Type B pancreatic cell (in vitro differentiated cells): ENCODE measurements at regions not wholly inside any gene's neighbourhood (a gene's known extent, or its start where the extent isn't known, plus 50 kb on each side); places are given as distances from the start of the nearest gene placed in this dataset.

Experiments used
- DNase-seq: peaks from one replicate; pipeline ENCODE4 v3.0.0; 2021; ENCODE audit warnings: mixed read lengths; ENCODE audit not compliant: unreplicated experiment; ENCODE audit errors: extremely low spot score
- H3K27ac Mint-ChIP-seq: 2 replicates; pipeline ENCODE4 v1.8.0; 2021; ENCODE audit warnings: mild to moderate bottlenecking, mixed read lengths
- H3K27me3 Mint-ChIP-seq: 2 replicates; pipeline ENCODE4 v1.8.0; 2021; ENCODE audit warnings: mixed read lengths
- H3K36me3 Mint-ChIP-seq: 2 replicates; pipeline ENCODE4 v1.8.0; 2021; ENCODE audit warnings: mixed read lengths
- H3K4me1 Mint-ChIP-seq: one replicate; pipeline ENCODE4 v1.8.0; 2021; ENCODE audit warnings: mixed read lengths; ENCODE audit not compliant: unreplicated experiment
- H3K4me3 Mint-ChIP-seq: 2 replicates; pipeline ENCODE4 v1.8.0; 2021; ENCODE audit warnings: mild to moderate bottlenecking, mixed read lengths
- H3K9me3 Mint-ChIP-seq: 2 replicates; pipeline ENCODE4 v1.8.0; 2021; ENCODE audit warnings: mixed read lengths
- TF ChIP-seq, protein P1 (sequence below): fragments of 200-600 bp; sonication (generic); conservative IDR thresholded peaks from 2 replicates; pipeline ENCODE4 v1.5.0; 2021; ENCODE audit warnings: antibody characterized with exemption, mild to moderate bottlenecking

DNA sequence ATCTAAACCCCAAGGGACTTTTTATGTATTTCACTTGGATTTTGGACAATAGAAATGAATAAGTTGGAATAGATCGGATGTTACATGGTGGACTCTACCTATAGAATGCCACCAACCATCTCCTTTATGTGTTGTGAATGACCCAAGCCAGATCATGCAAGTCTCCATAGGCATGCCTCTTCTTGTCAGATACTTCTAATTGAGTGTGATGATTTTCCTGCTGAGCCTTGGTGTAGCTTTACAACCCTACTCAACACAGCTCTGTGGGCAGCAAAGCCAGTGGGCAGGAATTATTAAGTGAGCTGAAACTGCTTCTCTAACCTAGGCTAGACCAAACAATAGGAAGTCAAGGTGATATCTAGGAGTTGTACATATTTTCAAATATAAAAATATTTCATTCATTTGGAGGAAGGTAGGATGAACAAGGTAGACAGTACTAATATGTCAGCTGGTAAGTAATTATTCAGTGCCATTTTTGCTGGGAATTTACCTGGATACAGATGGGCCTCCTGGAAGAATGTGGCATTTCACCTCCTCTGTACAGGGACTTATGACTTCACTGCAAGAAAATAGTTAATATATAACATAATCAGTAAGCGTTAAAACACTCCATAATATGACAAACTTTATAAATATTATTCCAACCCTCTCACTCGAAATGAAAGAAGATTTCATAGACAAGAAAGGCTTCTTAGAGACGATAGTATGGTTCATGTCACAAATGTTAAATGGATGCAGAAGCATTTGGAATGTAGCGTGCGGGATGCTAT is 298.0 kb upstream of the FAT1 start:
- Mint-ChIP-seq H3K9me3 (peaks cover 8% of the 10 kb centered on the region), H3K27me3 (peaks cover 4% of the 10 kb centered on the region), H3K36me3 (no peaks in the 10 kb centered on the region), H3K4me1 (peaks cover 17% of the 10 kb centered on the region), H3K27ac (no peak overlapping the region), H3K4me3 (no peak overlapping the region)
- TF ChIP-seq, protein P1, sequence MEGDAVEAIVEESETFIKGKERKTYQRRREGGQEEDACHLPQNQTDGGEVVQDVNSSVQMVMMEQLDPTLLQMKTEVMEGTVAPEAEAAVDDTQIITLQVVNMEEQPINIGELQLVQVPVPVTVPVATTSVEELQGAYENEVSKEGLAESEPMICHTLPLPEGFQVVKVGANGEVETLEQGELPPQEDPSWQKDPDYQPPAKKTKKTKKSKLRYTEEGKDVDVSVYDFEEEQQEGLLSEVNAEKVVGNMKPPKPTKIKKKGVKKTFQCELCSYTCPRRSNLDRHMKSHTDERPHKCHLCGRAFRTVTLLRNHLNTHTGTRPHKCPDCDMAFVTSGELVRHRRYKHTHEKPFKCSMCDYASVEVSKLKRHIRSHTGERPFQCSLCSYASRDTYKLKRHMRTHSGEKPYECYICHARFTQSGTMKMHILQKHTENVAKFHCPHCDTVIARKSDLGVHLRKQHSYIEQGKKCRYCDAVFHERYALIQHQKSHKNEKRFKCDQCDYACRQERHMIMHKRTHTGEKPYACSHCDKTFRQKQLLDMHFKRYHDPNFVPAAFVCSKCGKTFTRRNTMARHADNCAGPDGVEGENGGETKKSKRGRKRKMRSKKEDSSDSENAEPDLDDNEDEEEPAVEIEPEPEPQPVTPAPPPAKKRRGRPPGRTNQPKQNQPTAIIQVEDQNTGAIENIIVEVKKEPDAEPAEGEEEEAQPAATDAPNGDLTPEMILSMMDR: no peak
- DNase-seq: no peak

GRCh38 chr4:187027272-187027671 is 303.6 kb upstream of the FAT1 start:
- Mint-ChIP-seq H3K27me3 (peaks cover 4% of the 10 kb centered on the region), H3K4me1 (peaks cover 6% of the 10 kb centered on the region), H3K36me3 (no peaks in the 10 kb centered on the region), H3K27ac (no peak overlapping the region), H3K9me3 (peaks cover 14% of the 10 kb centered on the region), H3K4me3 (peak overlapping the region; percentile 24)
- TF ChIP-seq, protein P1: no peak
- no peak for DNase-seq

- Mint-ChIP-seq H3K27ac (no peak overlapping the region), H3K4me1 (no peaks in the 10 kb centered on the region), H3K36me3 (no peaks in the 10 kb centered on the region), H3K9me3 (no peaks in the 10 kb centered on the region), H3K4me3 (no peak overlapping the region), H3K27me3 (no peaks in the 10 kb centered on the region)
- DNase-seq: no peak
- TF ChIP-seq, protein P1: no peak
Observed at GRCh38 chr4:187042251-187042650, 318.6 kb upstream of the FAT1 start.

DNA sequence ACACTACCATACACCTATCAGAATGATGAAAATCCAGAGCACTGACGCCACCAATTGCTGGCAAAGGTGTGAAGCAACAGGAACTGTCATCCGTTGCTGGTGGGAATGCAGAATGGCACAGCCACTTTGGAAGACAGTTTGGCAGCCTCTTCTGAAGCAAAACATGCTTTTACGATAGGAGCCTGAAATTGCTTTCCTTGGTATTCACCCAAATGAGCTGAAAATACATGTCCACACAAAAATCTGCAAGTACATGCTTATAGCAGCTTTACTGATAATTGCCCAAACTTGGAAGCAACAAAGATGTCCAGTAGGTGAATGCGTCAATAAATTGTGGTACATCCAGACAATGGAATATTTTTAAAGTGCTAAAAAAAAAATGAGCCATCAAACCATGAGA is 322.8 kb upstream of the FAT1 start:
- TF ChIP-seq, protein P1: no peak
- no peak for DNase-seq
- Mint-ChIP-seq H3K27ac (no peak overlapping the region), H3K9me3 (no peaks in the 10 kb centered on the region), H3K4me1 (no peaks in the 10 kb centered on the region), H3K36me3 (no peaks in the 10 kb centered on the region), H3K4me3 (no peak overlapping the region), H3K27me3 (no peaks in the 10 kb centered on the region)

DNA sequence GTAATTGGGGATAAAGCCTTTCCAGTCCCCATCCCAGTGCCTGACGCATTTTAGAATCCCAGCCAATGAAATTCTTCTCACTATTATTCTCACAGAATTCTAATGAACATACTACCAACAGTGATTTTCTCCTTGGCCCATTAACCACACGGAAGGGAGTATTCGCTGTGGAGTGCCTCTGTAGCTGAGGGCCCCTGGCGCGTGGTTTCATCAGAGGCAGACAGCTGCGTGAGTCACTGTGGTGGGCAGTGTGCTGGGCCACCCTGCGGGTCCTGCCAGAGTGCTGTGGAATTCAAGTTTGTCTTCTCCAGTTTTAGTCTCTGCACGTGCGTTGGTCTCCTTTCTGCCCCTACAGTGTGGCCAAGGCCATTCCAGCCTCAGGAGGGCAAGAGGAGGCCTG is 335.4 kb upstream of the FAT1 start:
- TF ChIP-seq, protein P1: no peak
- DNase-seq: no peak
- Mint-ChIP-seq H3K4me3 (no peak overlapping the region), H3K9me3 (no peaks in the 10 kb centered on the region), H3K4me1 (no peaks in the 10 kb centered on the region), H3K36me3 (no peaks in the 10 kb centered on the region), H3K27ac (no peak overlapping the region), H3K27me3 (no peaks in the 10 kb centered on the region)
